Ovary (tissue), 7 donors: ENCODE measurements at regions not wholly inside any gene's neighbourhood (a gene's known extent, or its start where the extent isn't known, plus 50 kb on each side); places are given as distances from the start of the nearest gene placed in this dataset.

Source experiments
- DNase-seq, 5 donors: peaks; one replicate each; pipeline ENCODE4 v3.0.0-alpha.2; 2019 to 2020
- H3K27ac ChIP-seq, 2 donors: fragments of 200-600 bp; one replicate each; pipeline versions ENCODE4 v1.5.1 to v1.8.0; 2019 to 2022
- H3K27me3 ChIP-seq: fragments of 200-600 bp; one replicate; pipeline ENCODE4 v1.8.0; 2022
- H3K36me3 ChIP-seq: fragments of 200-600 bp; sonication (generic); one replicate; pipeline ENCODE4 v1.5.1; 2019
- H3K4me1 ChIP-seq: one replicate; pipeline ENCODE4 v1.8.1; 2013; ENCODE audit warnings: mild to moderate bottlenecking, moderate library complexity; ENCODE audit not compliant: insufficient read depth
- H3K4me3 ChIP-seq: fragments of 200-600 bp; sonication (generic); one replicate; pipeline ENCODE4 v1.5.1; 2017
- H3K9me3 ChIP-seq, 2 donors: fragments of 200-600 bp in 1 of 2; sonication (generic) in 1 of 2; one replicate each; pipeline versions ENCODE4 v1.5.1 to v1.8.1; 2013 to 2019; ENCODE audit warnings: mild to moderate bottlenecking in 1 of 2, moderate library complexity in 1 of 2
- CTCF ChIP-seq, 3 donors: fragments of 450-650 bp in 2 of 3; fragments of 200-600 bp in 1 of 3; IDR thresholded peaks; one replicate each; pipeline versions ENCODE4 v1.5.1 to v1.8.0; 2016 to 2022; ENCODE audit warnings: antibody characterized with exemption in 3 of 3, mild to moderate bottlenecking in 1 of 3
- EP300 ChIP-seq: sonication (generic); formaldehyde crosslinking; IDR thresholded peaks from one replicate; pipeline ENCODE4 v1.6.1; 2017; ENCODE audit warnings: antibody characterized with exemption
- POLR2A ChIP-seq: fragments of 450-650 bp; IDR thresholded peaks from one replicate; pipeline ENCODE4 v1.6.1; 2017; ENCODE audit warnings: antibody characterized with exemption, mild to moderate bottlenecking, moderate library complexity
- WGBS, 3 donors: extraction: QIAGEN DNeasy Blood & Tissue Kit in 1 of 3; methylation state at CpG; one replicate each; pipeline versions ENCODE4 v1.1.5 to v1.1.7; 2013 to 2017; 5-methylcytosine and 5-hydroxymethylcytosine counted together
- intact Hi-C, 4 donors: fragments of 100-400 bp; cut with DNase I; formaldehyde crosslinking; loops; one replicate each; pipeline versions ENCODE4 v1.11.0 to v1.15.1; 2022 to 2023
- donor health status: DM: no; HTN: no; CAD: no; lungs with moderate emphysema.
- donor health status: DM: no; HTN: no; CAD: no.
- donor health status: Bipolar disorder and iron deficiency.
- donor health status: DM: no; HTN: no; CAD: no.
- donor health status: DM: yes; HTN: yes; CAD: no.

- Histone ChIP-seq H3K27me3 (no peaks in the 10 kb centered on the region), H3K36me3 (no peaks in the 10 kb centered on the region), H3K4me3 (no peak overlapping the region), H3K9me3 (no peaks in the 10 kb centered on the region), H3K27ac (no peak overlapping the region), H3K4me1 (no peaks in the 10 kb centered on the region)
- intact Hi-C loops: no loop called here
- DNase-seq: no peak
- TF ChIP-seq EP300: no peak
- 47 to 54% (median 48%) methylated on average over 11 of the region's 11 CpGs for whole genome bisulfite sequencing, 3 donors
Observed at GRCh38 chr1:114338191-114338890, 172.7 kb downstream of the TRIM33 start.

GRCh38 chr1:114337417-114337816, 173.6 kb downstream of the TRIM33 start:
- H3K4me3 ChIP-seq: no peak overlapping the region
- H3K36me3 ChIP-seq: no peaks in the 10 kb centered on the region
- H3K4me1 ChIP-seq: no peaks in the 10 kb centered on the region
- intact Hi-C loops: no loop called here
- no peak overlapping the region for H3K27ac ChIP-seq
- WGBS, 3 donors: 84 to 89% (median 84%) methylated on average over 4 of the region's 4 CpGs
- no peak for TF ChIP-seq POLR2A
- TF ChIP-seq EP300: no peak
- TF ChIP-seq CTCF (IDR thresholded peaks at IDR 0.05): no peak
- H3K27me3 ChIP-seq: no peaks in the 10 kb centered on the region
- DNase-seq: no peak
- no peaks in the 10 kb centered on the region for H3K9me3 ChIP-seq

- H3K4me3 ChIP-seq: no peak overlapping the region
- H3K36me3 ChIP-seq: no peaks in the 10 kb centered on the region
- TF ChIP-seq EP300 (no peak), CTCF (IDR thresholded peaks at IDR 0.05) (no peak), POLR2A (no peak)
- H3K27me3 ChIP-seq: no peaks in the 10 kb centered on the region
- no peak for DNase-seq
- no peaks in the 10 kb centered on the region for H3K4me1 ChIP-seq
- no peak overlapping the region for H3K27ac ChIP-seq
- no peaks in the 10 kb centered on the region for H3K9me3 ChIP-seq
- intact Hi-C loops: no loop called here
- 92 to 95% (median 94%) methylated on average over 2 of the region's 2 CpGs for WGBS, 3 donors
Observed at GRCh38 chr1:114336360-114336759, 174.6 kb downstream of the TRIM33 start.

DNA sequence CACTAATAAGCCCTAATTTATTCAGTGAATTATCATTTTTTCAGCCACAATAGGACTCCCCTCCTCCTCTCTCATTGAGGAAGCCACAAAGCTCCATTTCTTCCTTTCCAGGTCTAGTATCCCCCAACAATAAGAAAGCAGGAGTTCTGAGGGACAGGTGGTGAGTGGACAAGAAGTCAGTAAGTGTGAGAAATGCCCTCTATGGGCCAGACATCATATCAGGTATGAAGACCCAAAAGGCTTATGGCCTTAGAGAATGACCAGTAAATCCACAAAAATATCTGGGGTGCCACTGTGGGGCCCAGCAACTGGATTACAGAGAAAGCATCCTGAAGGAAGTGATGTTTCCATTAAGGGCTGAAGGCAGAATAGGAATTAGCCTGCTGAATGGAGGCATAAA, 175.7 kb downstream of the TRIM33 start:
- no peak for TF ChIP-seq CTCF (IDR thresholded peaks at IDR 0.05)
- no peak for TF ChIP-seq POLR2A
- no peak for TF ChIP-seq EP300
- H3K4me3 ChIP-seq: no peak overlapping the region
- no peak for DNase-seq
- H3K27me3 ChIP-seq: no peaks in the 10 kb centered on the region
- H3K36me3 ChIP-seq: no peaks in the 10 kb centered on the region
- H3K27ac ChIP-seq: no peak overlapping the region
- no peaks in the 10 kb centered on the region for H3K9me3 ChIP-seq
- intact Hi-C loops: no loop called here
- H3K4me1 ChIP-seq: no peaks in the 10 kb centered on the region

- H3K4me1 ChIP-seq: no peaks in the 10 kb centered on the region
- DNase-seq: no peak
- TF ChIP-seq POLR2A (no peak), CTCF (IDR thresholded peaks at IDR 0.05) (no peak)
- H3K36me3 ChIP-seq: no peaks in the 10 kb centered on the region
- no peaks in the 10 kb centered on the region for H3K9me3 ChIP-seq
- H3K27me3 ChIP-seq: no peaks in the 10 kb centered on the region
- H3K4me3 ChIP-seq: no peak overlapping the region
- intact Hi-C loops: no loop called here
- H3K27ac ChIP-seq: no peak overlapping the region
Observed at GRCh38 chr1:114334297-114334696, 176.7 kb downstream of the TRIM33 start.
